GM12875 (cell line): ENCODE measurements at regions not wholly inside any gene's neighbourhood (a gene's known extent, or its start where the extent isn't known, plus 50 kb on each side); places are given as distances from the start of the nearest gene placed in this dataset.

Experiments used
- H3K4me3 ChIP-seq: one replicate; pipeline ENCODE4 v1.5.1; 2011; ENCODE audit warnings: low read depth, low read length, control low read depth
- TF ChIP-seq, protein P1 (sequence below): IDR thresholded peaks from 2 replicates; pipeline ENCODE4 v1.5.1; 2011; ENCODE audit warnings: low read depth, mild to moderate bottlenecking, control low read depth, inconsistent platforms, low read length, moderate library complexity, borderline replicate concordance; ENCODE audit not compliant: insufficient read depth

GRCh38 chr7:116310141-116310540 lies 99.8 kb downstream of the TES start:
- no peak overlapping the region for H3K4me3 ChIP-seq
- TF ChIP-seq, protein P1, sequence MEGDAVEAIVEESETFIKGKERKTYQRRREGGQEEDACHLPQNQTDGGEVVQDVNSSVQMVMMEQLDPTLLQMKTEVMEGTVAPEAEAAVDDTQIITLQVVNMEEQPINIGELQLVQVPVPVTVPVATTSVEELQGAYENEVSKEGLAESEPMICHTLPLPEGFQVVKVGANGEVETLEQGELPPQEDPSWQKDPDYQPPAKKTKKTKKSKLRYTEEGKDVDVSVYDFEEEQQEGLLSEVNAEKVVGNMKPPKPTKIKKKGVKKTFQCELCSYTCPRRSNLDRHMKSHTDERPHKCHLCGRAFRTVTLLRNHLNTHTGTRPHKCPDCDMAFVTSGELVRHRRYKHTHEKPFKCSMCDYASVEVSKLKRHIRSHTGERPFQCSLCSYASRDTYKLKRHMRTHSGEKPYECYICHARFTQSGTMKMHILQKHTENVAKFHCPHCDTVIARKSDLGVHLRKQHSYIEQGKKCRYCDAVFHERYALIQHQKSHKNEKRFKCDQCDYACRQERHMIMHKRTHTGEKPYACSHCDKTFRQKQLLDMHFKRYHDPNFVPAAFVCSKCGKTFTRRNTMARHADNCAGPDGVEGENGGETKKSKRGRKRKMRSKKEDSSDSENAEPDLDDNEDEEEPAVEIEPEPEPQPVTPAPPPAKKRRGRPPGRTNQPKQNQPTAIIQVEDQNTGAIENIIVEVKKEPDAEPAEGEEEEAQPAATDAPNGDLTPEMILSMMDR = no peak

DNA sequence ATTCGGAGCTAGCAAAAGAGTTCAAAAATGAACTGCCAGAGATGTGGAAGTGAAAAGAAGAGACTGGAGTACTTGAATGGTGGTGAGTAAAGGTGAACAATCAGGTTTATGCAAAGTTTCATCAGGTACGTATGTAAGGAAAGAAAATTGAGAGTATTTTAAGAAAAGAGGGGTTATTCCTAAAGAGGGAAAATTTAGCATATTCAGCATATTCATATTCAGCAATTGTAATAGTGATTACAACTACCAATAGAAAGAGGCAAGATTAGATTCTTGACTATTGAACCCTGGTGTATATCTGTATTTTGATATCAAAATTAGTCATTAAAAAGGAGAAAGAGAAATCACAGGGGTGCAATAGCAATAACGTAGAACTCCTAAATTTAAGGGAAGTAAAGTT lies 100.9 kb downstream of the TES start:
- no peak overlapping the region for H3K4me3 ChIP-seq
- TF ChIP-seq, protein P1 = no peak

- H3K4me3 ChIP-seq = no peak overlapping the region
- TF ChIP-seq, protein P1 = no peak
Measured at GRCh38 chr7:116311816-116312471, 101.6 kb downstream of the TES start.

DNA sequence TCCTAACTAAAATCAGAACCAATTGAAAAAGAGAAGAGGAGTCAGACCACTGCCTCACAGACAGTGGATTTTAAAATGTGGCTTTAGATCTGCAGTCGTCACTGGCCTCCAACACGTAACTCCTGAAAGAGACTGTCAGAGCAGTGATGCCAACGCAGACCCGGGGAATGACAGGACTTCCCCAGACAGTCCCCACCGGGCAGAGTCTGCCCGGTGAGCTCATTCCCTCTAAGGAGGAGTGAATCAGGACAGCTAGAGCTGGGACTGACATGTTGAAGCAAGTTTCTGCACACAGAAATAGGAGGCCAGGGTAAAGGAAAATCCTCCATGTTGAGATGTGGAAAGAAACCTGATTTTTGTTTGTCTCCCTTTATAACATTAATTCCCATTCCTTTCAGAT lies 105.0 kb downstream of the TES start:
- no peak overlapping the region for H3K4me3 ChIP-seq
- TF ChIP-seq, protein P1 = no peak

DNA sequence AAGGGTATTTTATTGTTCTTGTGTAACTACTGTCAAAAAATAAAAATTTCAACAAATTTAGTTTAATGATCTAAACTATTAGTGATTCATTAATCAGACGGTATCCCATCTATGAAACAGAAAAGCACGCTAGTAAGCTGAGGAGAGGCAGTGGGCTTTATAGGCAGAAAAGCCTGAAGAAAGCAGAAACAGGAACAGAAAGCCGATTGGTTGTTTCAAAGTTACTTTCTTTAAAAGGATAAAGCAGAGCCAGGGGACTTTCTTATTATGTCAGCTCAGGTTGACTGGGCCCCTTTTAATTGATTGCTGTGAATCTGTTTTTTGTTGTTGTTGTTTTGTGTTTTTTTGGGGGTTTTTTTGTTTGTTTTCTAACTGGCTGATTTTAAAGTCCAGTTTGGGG lies 105.5 kb downstream of the TES start:
- TF ChIP-seq, protein P1 = no peak
- no peak overlapping the region for H3K4me3 ChIP-seq

- TF ChIP-seq, protein P1 = no peak
- no peak overlapping the region for H3K4me3 ChIP-seq
Measured at GRCh38 chr7:116316838-116317628, 106.7 kb downstream of the TES start.

GRCh38 chr7:116317907-116318306 lies 107.6 kb downstream of the TES start:
- TF ChIP-seq, protein P1 = no peak
- H3K4me3 ChIP-seq = no peak overlapping the region
